NB4 (cell line): ENCODE measurements at regions not wholly inside any gene's neighbourhood (a gene's known extent, or its start where the extent isn't known, plus 50 kb on each side); places are given as distances from the start of the nearest gene placed in this dataset.

ENCODE experiments used
- DNase-seq: peaks from one replicate; pipeline ENCODE4 v3.0.0; 2010; ENCODE audit warnings: low read depth
- H3K4me3 ChIP-seq: one replicate; pipeline ENCODE4 v1.5.1; 2011; ENCODE audit warnings: mild to moderate bottlenecking, low read depth, low read length, moderate library complexity
- CTCF ChIP-seq: IDR thresholded peaks from one replicate; pipeline ENCODE4 v1.5.1; 2012; ENCODE audit warnings: low read depth, low read length
- MAX ChIP-seq: IDR thresholded peaks from 2 replicates; pipeline ENCODE4 v1.6.1; 2011; ENCODE audit warnings: low read depth, low read length
- MYC ChIP-seq: IDR thresholded peaks from 2 replicates; pipeline ENCODE4 v1.6.1; 2011; ENCODE audit warnings: low read depth, low read length
- POLR2A ChIP-seq: IDR thresholded peaks from 2 replicates; pipeline ENCODE4 v1.6.1; 2011; ENCODE audit warnings: mild to moderate bottlenecking; ENCODE audit not compliant: insufficient read length; ENCODE audit errors: extremely low read depth

- no peak for TF ChIP-seq MAX
- no peak for TF ChIP-seq CTCF
- no peak for TF ChIP-seq POLR2A
- no peak for TF ChIP-seq MYC
- no peak overlapping the region for H3K4me3 ChIP-seq
- no peak for DNase-seq
These were observed 142.7 kb downstream of the CYP26B1 start for GRCh38 chr2:72004976-72005375.

- no peak overlapping the region for H3K4me3 ChIP-seq
- TF ChIP-seq MYC (no peak), CTCF (no peak), POLR2A (no peak), MAX (no peak)
- DNase-seq: no peak
These were observed 143.3 kb downstream of the CYP26B1 start for GRCh38 chr2:72004201-72004915.

GRCh38 chr2:72003796-72004195, 143.9 kb downstream of the CYP26B1 start:
- TF ChIP-seq POLR2A (no peak), MAX (no peak), CTCF (no peak), MYC (no peak)
- DNase-seq: no peak
- H3K4me3 ChIP-seq: no peak overlapping the region

GRCh38 chr2:72003124-72003523, 144.5 kb downstream of the CYP26B1 start:
- no peak for TF ChIP-seq POLR2A
- no peak for TF ChIP-seq CTCF
- no peak for TF ChIP-seq MAX
- TF ChIP-seq MYC: no peak
- no peak overlapping the region for H3K4me3 ChIP-seq
- DNase-seq: no peak

GRCh38 chr2:72001937-72002690, 145.5 kb downstream of the CYP26B1 start:
- TF ChIP-seq POLR2A: no peak
- no peak for TF ChIP-seq CTCF
- TF ChIP-seq MYC: no peak
- no peak for TF ChIP-seq MAX
- DNase-seq: no peak
- H3K4me3 ChIP-seq: no peak overlapping the region
